OCI-LY7 (cell line): ENCODE measurements at regions not wholly inside any gene's neighbourhood (a gene's known extent, or its start where the extent isn't known, plus 50 kb on each side); places are given as distances from the start of the nearest gene placed in this dataset.

ENCODE experiments used
- BruUV-seq: library from RNA; stranded (reverse); fragments of 400-500 nt; replicated peaks from 2 replicates; lab custom pipeline; 2021; lab: Mats Ljungman, UMichigan
- CTCF ChIA-PET: fragments of 300-600 bp; sonication (Branson Sonifier 250); formaldehyde crosslinking; loops from one replicate; lab custom pipeline; 2022; ENCODE audit warnings: antibody characterized with exemption; ENCODE audit not compliant: unreplicated experiment; lab: Charles Lee
- POLR2A ChIA-PET: fragments of 300-600 bp; sonication (Branson Sonifier 250); formaldehyde crosslinking; loops from one replicate; lab custom pipeline; 2022; ENCODE audit warnings: antibody characterized with exemption; lab: Charles Lee
- DNase-seq: peaks from one replicate; pipeline ENCODE4 v3.0.0-alpha.2; 2015; ENCODE audit warnings: low spot score
- H2AFZ ChIP-seq: fragments of 200-600 bp; sonication (generic), shearing (Covaris generic); 2 replicates; pipeline ENCODE4 v1.6.1; 2014; ENCODE audit warnings: mild to moderate bottlenecking, antibody characterized with exemption, low read length, moderate library complexity
- H3K27ac ChIP-seq: fragments of 200-600 bp; sonication (generic); 2 replicates; pipeline ENCODE4 v1.5.1; 2014; ENCODE audit warnings: mixed run types, low read depth, mild to moderate bottlenecking, moderate library complexity, low read length, inconsistent platforms; ENCODE audit not compliant: poor library complexity, severe bottlenecking
- H3K36me3 ChIP-seq: fragments of 200-600 bp; sonication (generic); 2 replicates; pipeline ENCODE4 v1.6.1; 2014; ENCODE audit warnings: mild to moderate bottlenecking, antibody characterized with exemption, low read length, moderate library complexity, mixed read lengths; ENCODE audit not compliant: insufficient read depth
- H3K4me1 ChIP-seq: fragments of 200-600 bp; sonication (generic); 2 replicates; pipeline ENCODE4 v1.5.1; 2014; ENCODE audit warnings: mild to moderate bottlenecking, low read length; ENCODE audit not compliant: insufficient read depth, poor library complexity, severe bottlenecking
- H3K4me2 ChIP-seq: fragments of 200-600 bp; sonication (generic); 2 replicates; pipeline ENCODE4 v1.6.1; 2014; ENCODE audit warnings: mild to moderate bottlenecking, low read length
- H3K4me3 ChIP-seq: fragments of 200-600 bp; sonication (generic); 2 replicates; pipeline ENCODE4 v1.5.1; 2014; ENCODE audit warnings: mild to moderate bottlenecking, low read depth, low read length; ENCODE audit not compliant: poor library complexity, severe bottlenecking
- H3K79me2 ChIP-seq: fragments of 200-600 bp; sonication (generic); 2 replicates; pipeline ENCODE4 v1.6.1; 2016; ENCODE audit warnings: low read depth, mild to moderate bottlenecking, low read length, moderate library complexity, mixed read lengths; ENCODE audit not compliant: insufficient read depth
- H3K9me2 ChIP-seq: fragments of 200-600 bp; sonication (generic); 2 replicates; pipeline ENCODE4 v1.6.1; 2016; ENCODE audit warnings: mild to moderate bottlenecking, low read length, mixed read lengths; ENCODE audit not compliant: insufficient read depth
- H3K9me3 ChIP-seq: fragments of 200-600 bp; sonication (generic); 2 replicates; pipeline ENCODE4 v1.6.1; 2014; ENCODE audit warnings: mild to moderate bottlenecking, mixed run types, low read length, mixed read lengths
- H4K20me1 ChIP-seq: fragments of 200-600 bp; sonication (generic); 2 replicates; pipeline ENCODE4 v1.6.1; 2014; ENCODE audit warnings: mild to moderate bottlenecking, antibody characterized with exemption, low read length, moderate library complexity, mixed read lengths; ENCODE audit not compliant: insufficient read depth
- EZH2phosphoT487 ChIP-seq: fragments of 200-600 bp; sonication (generic); IDR thresholded peaks from 2 replicates; pipeline ENCODE4 v1.6.1; 2018; ENCODE audit warnings: low read depth, borderline replicate concordance, mild to moderate bottlenecking, mixed run types, antibody characterized with exemption, low read length, moderate library complexity, mixed read lengths
- intact Hi-C: fragments of 100-400 bp; cut with micrococcal nuclease; formaldehyde crosslinking; loops from one replicate; pipeline ENCODE4 v1.10.0; 2022; ENCODE audit not compliant: unreplicated experiment
- TF ChIP-seq, protein P1 (sequence below): fragments of 200-600 bp; sonication (generic); conservative IDR thresholded peaks from 2 replicates; pipeline ENCODE4 v1.5.1; 2014; ENCODE audit warnings: mild to moderate bottlenecking, antibody characterized with exemption, low read length, moderate library complexity, mixed read lengths

DNA sequence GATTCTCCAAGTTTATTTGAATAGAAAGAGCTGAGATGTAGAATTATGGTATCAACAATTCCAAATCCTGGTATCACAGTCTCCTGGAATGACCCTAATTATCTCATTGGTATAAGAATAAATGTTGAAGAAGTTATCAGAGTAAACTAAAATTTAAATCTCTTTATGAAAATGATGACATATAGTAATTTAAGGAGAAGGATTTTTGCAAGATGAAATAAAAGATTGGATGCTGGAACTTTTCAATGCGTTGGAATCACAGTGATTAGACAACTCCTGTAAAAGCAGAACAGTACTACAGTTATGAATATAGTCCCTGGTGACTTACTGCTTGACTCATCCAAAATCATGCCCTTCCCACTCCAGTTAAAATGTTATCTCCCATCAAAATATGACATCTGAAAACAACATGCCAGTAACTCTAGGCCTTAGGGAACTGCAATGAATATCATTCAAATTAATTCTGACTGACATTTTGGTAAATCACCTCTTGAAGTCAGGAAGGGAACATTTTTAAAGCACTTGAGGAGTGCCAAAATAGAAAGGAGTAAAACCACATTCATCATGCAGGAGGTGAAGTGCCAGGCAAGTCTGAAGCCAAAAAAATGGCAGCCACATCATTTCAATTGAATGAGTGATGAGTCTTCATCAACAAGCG, 197.8 kb upstream of the PRKD1 start:
- ChIA-PET CTCF (no interaction called here), POLR2A (no interaction called here)
- DNase-seq = no peak
- H3K4me3 ChIP-seq = no peak overlapping the region
- TF ChIP-seq EZH2phosphoT487 = no peak
- TF ChIP-seq, protein P1, sequence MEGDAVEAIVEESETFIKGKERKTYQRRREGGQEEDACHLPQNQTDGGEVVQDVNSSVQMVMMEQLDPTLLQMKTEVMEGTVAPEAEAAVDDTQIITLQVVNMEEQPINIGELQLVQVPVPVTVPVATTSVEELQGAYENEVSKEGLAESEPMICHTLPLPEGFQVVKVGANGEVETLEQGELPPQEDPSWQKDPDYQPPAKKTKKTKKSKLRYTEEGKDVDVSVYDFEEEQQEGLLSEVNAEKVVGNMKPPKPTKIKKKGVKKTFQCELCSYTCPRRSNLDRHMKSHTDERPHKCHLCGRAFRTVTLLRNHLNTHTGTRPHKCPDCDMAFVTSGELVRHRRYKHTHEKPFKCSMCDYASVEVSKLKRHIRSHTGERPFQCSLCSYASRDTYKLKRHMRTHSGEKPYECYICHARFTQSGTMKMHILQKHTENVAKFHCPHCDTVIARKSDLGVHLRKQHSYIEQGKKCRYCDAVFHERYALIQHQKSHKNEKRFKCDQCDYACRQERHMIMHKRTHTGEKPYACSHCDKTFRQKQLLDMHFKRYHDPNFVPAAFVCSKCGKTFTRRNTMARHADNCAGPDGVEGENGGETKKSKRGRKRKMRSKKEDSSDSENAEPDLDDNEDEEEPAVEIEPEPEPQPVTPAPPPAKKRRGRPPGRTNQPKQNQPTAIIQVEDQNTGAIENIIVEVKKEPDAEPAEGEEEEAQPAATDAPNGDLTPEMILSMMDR = no peak
- no peaks in the 10 kb centered on the region for H3K4me1 ChIP-seq
- no peak overlapping the region for H3K4me2 ChIP-seq
- H3K36me3 ChIP-seq = no peaks in the 10 kb centered on the region
- H2AFZ ChIP-seq = no peak overlapping the region
- H3K79me2 ChIP-seq = no peaks in the 10 kb centered on the region
- H4K20me1 ChIP-seq = no peaks in the 10 kb centered on the region
- no TSS peak for BruUV-seq
- no peaks in the 10 kb centered on the region for H3K9me2 ChIP-seq
- no peaks in the 10 kb centered on the region for H3K9me3 ChIP-seq
- intact Hi-C loops = no loop called here
- H3K27ac ChIP-seq = no peak overlapping the region

DNA sequence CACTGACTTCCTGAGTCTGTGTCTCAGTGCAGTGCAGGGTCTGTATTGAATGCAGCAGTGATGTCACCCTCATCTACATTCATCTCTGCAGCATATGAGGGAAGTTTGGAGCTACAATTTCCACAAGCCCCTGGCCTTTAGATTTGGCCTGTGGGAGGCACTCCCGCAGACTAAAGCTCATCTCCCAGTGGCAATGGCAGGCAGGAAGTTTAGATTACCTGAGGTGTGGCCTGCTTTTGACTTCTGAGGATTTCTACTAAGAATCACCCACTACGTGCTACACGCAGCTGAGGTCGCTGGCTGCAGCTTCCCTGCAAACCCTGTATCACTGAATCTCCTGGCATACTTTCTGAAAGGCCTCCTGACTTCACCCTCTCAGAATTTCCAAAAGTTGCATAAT, 202.2 kb upstream of the PRKD1 start:
- ChIA-PET CTCF (no interaction called here), POLR2A (no interaction called here)
- no peak overlapping the region for H3K4me3 ChIP-seq
- no peaks in the 10 kb centered on the region for H4K20me1 ChIP-seq
- H3K9me2 ChIP-seq = no peaks in the 10 kb centered on the region
- no peaks in the 10 kb centered on the region for H3K79me2 ChIP-seq
- no peaks in the 10 kb centered on the region for H3K36me3 ChIP-seq
- no peak overlapping the region for H3K27ac ChIP-seq
- H3K9me3 ChIP-seq = no peaks in the 10 kb centered on the region
- TF ChIP-seq EZH2phosphoT487 = no peak
- TF ChIP-seq, protein P1 = no peak
- intact Hi-C loops = no loop called here
- no peak overlapping the region for H2AFZ ChIP-seq
- no peak overlapping the region for H3K4me2 ChIP-seq
- no peak for DNase-seq
- no peaks in the 10 kb centered on the region for H3K4me1 ChIP-seq
- no TSS peak for BruUV-seq

DNA sequence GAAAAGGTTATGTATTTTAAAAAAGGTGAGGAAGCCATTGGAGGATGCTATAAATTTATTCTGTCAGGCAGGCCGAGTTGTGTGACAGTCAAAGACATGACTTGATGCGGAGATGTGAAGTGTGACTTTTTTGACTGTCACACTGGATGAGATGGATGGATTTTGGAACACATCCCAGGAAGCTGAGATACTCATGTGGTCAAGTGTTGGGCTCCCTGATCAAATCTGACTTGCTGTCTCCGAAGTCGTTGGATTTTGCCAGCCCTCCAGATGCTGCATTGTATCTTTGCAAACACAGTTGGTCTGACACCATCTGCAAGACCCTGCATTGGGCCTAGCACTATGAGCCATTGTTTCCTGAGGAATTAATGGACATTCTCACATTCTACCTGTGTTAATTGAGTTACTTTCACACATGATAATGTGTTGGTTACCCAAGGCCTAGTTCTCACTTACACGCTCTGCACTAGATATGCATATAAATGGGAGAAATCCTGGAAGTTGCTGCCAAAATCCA, 204.0 kb upstream of the PRKD1 start:
- H3K9me3 ChIP-seq = no peaks in the 10 kb centered on the region
- CTCF ChIA-PET = no interaction called here
- no TSS peak for BruUV-seq

More for the DNA sequence above, 204.0 kb upstream of the PRKD1 start:
- H3K9me2 ChIP-seq = no peaks in the 10 kb centered on the region
- no peak for DNase-seq
- H3K79me2 ChIP-seq = no peaks in the 10 kb centered on the region
- H2AFZ ChIP-seq = no peak overlapping the region
- no peaks in the 10 kb centered on the region for H4K20me1 ChIP-seq
- no peak overlapping the region for H3K4me3 ChIP-seq
- no peak for TF ChIP-seq EZH2phosphoT487
- TF ChIP-seq, protein P1 = no peak
- no peak overlapping the region for H3K4me2 ChIP-seq
- no peaks in the 10 kb centered on the region for H3K4me1 ChIP-seq
- POLR2A ChIA-PET = no interaction called here
- no peak overlapping the region for H3K27ac ChIP-seq
- no peaks in the 10 kb centered on the region for H3K36me3 ChIP-seq
- intact Hi-C loops = no loop called here
